Memory B cell (primary cell): ENCODE measurements at regions not wholly inside any gene's neighbourhood (a gene's known extent, or its start where the extent isn't known, plus 50 kb on each side); places are given as distances from the start of the nearest gene placed in this dataset.

ENCODE experiments used
- ATAC-seq: fragments of 150-1000 bp; cut with Tn5 transposase; 2 replicates; pipeline ENCODE4 v1.10.0; 2021; ENCODE audit warnings: low read depth, mild to moderate bottlenecking, moderate library complexity
- DNase-seq, 2 donors: peaks; one replicate each; pipeline ENCODE4 v3.0.0; 2022; ENCODE audit warnings: low spot score in 2 of 2
- H3K27ac Mint-ChIP-seq: one replicate; pipeline ENCODE4 v1.8.0; 2022; ENCODE audit warnings: mild to moderate bottlenecking, moderate library complexity, mixed read lengths
- H3K27me3 Mint-ChIP-seq: one replicate; pipeline ENCODE4 v1.8.0; 2022; ENCODE audit warnings: mixed read lengths
- H3K36me3 Mint-ChIP-seq: one replicate; pipeline ENCODE4 v1.8.0; 2022; ENCODE audit warnings: mild to moderate bottlenecking, mixed read lengths
- H3K4me1 Mint-ChIP-seq: one replicate; pipeline ENCODE4 v1.8.0; 2022; ENCODE audit warnings: mixed read lengths
- H3K4me3 Mint-ChIP-seq: one replicate; pipeline ENCODE4 v1.8.0; 2022; ENCODE audit warnings: mild to moderate bottlenecking, moderate library complexity, mixed read lengths
- H3K9me3 Mint-ChIP-seq: one replicate; pipeline ENCODE4 v1.8.0; 2022; ENCODE audit warnings: mixed read lengths

GRCh38 chr5:82345108-82345507 is 67.0 kb upstream of the RPS23 start:
- peaks cover 3% of the 10 kb centered on the region for H3K27me3 Mint-ChIP-seq
- H3K36me3 Mint-ChIP-seq: no peaks in the 10 kb centered on the region
- no peaks in the 10 kb centered on the region for H3K9me3 Mint-ChIP-seq
- no peaks in the 10 kb centered on the region for H3K4me1 Mint-ChIP-seq
- H3K27ac Mint-ChIP-seq: no peak overlapping the region
- no peak for ATAC-seq
- no peak for DNase-seq
- no peak overlapping the region for H3K4me3 Mint-ChIP-seq

GRCh38 chr5:82341325-82341724 is 63.2 kb upstream of the RPS23 start:
- ATAC-seq: no peak

GRCh38 chr5:82340799-82341198 is 62.6 kb upstream of the RPS23 start:
- no peaks in the 10 kb centered on the region for H3K9me3 Mint-ChIP-seq
- H3K27ac Mint-ChIP-seq: no peak overlapping the region
- H3K27me3 Mint-ChIP-seq: peaks cover 4% of the 10 kb centered on the region

More at GRCh38 chr5:82341325-82341724, 63.2 kb upstream of the RPS23 start:
- no peak for DNase-seq
- Mint-ChIP-seq H3K27ac (no peak overlapping the region), H3K4me1 (no peaks in the 10 kb centered on the region), H3K27me3 (peaks cover 4% of the 10 kb centered on the region), H3K4me3 (no peak overlapping the region), H3K9me3 (no peaks in the 10 kb centered on the region), H3K36me3 (no peaks in the 10 kb centered on the region)

GRCh38 chr5:82339792-82340191 is 61.6 kb upstream of the RPS23 start:
- H3K27me3 Mint-ChIP-seq: peaks cover 3% of the 10 kb centered on the region
- H3K4me3 Mint-ChIP-seq: no peak overlapping the region
- H3K27ac Mint-ChIP-seq: no peak overlapping the region
- DNase-seq (no peak), ATAC-seq (no peak)
- H3K9me3 Mint-ChIP-seq: no peaks in the 10 kb centered on the region
- H3K4me1 Mint-ChIP-seq: no peaks in the 10 kb centered on the region
- no peaks in the 10 kb centered on the region for H3K36me3 Mint-ChIP-seq

More at GRCh38 chr5:82340799-82341198, 62.6 kb upstream of the RPS23 start:
- DNase-seq (no peak), ATAC-seq (no peak)
- Mint-ChIP-seq H3K4me3 (no peak overlapping the region), H3K36me3 (no peaks in the 10 kb centered on the region), H3K4me1 (no peaks in the 10 kb centered on the region)

GRCh38 chr5:82338771-82339373 is 60.7 kb upstream of the RPS23 start:
- Mint-ChIP-seq H3K9me3 (no peaks in the 10 kb centered on the region), H3K4me1 (no peaks in the 10 kb centered on the region), H3K36me3 (no peaks in the 10 kb centered on the region), H3K27ac (no peak overlapping the region), H3K4me3 (no peak overlapping the region), H3K27me3 (peaks cover 4% of the 10 kb centered on the region)
- DNase-seq (no peak), ATAC-seq (no peak)

GRCh38 chr5:82336959-82337351 is 58.8 kb upstream of the RPS23 start:
- DNase-seq: no peak
- Mint-ChIP-seq H3K9me3 (no peaks in the 10 kb centered on the region), H3K27ac (no peak overlapping the region), H3K27me3 (peaks cover 3% of the 10 kb centered on the region), H3K36me3 (no peaks in the 10 kb centered on the region), H3K4me3 (no peak overlapping the region), H3K4me1 (no peaks in the 10 kb centered on the region)
- ATAC-seq: no peak

- H3K36me3 Mint-ChIP-seq: no peaks in the 10 kb centered on the region
- no peak overlapping the region for H3K27ac Mint-ChIP-seq
- no peaks in the 10 kb centered on the region for H3K9me3 Mint-ChIP-seq
- H3K4me3 Mint-ChIP-seq: no peak overlapping the region
- H3K27me3 Mint-ChIP-seq: peaks cover 3% of the 10 kb centered on the region
- DNase-seq (no peak), ATAC-seq (no peak)
- no peaks in the 10 kb centered on the region for H3K4me1 Mint-ChIP-seq
These were observed 58.2 kb upstream of the RPS23 start for GRCh38 chr5:82336226-82336958.

- H3K27me3 Mint-ChIP-seq: peaks cover 3% of the 10 kb centered on the region
- H3K36me3 Mint-ChIP-seq: no peaks in the 10 kb centered on the region
- ATAC-seq (no peak), DNase-seq (no peak)
- H3K27ac Mint-ChIP-seq: no peak overlapping the region
- no peak overlapping the region for H3K4me3 Mint-ChIP-seq
- no peaks in the 10 kb centered on the region for H3K4me1 Mint-ChIP-seq
- no peaks in the 10 kb centered on the region for H3K9me3 Mint-ChIP-seq
These were observed 57.7 kb upstream of the RPS23 start for GRCh38 chr5:82335806-82336205.

GRCh38 chr5:82334856-82335255 is 56.7 kb upstream of the RPS23 start:
- Mint-ChIP-seq H3K4me3 (no peak overlapping the region), H3K27ac (no peak overlapping the region)
- DNase-seq: no peak

GRCh38 chr5:82334085-82334692 is 56.0 kb upstream of the RPS23 start:
- H3K27me3 Mint-ChIP-seq: peaks cover 3% of the 10 kb centered on the region
- ATAC-seq (no peak), DNase-seq (no peak)
- H3K9me3 Mint-ChIP-seq: no peaks in the 10 kb centered on the region
- H3K4me1 Mint-ChIP-seq: no peaks in the 10 kb centered on the region
- H3K4me3 Mint-ChIP-seq: no peak overlapping the region
- no peak overlapping the region for H3K27ac Mint-ChIP-seq
- no peaks in the 10 kb centered on the region for H3K36me3 Mint-ChIP-seq

More at GRCh38 chr5:82334856-82335255, 56.7 kb upstream of the RPS23 start:
- Mint-ChIP-seq H3K27me3 (peaks cover 3% of the 10 kb centered on the region), H3K36me3 (no peaks in the 10 kb centered on the region), H3K4me1 (no peaks in the 10 kb centered on the region), H3K9me3 (no peaks in the 10 kb centered on the region)
- ATAC-seq: no peak

GRCh38 chr5:82332886-82333615 is 54.9 kb upstream of the RPS23 start:
- no peak for ATAC-seq
- Mint-ChIP-seq H3K36me3 (no peaks in the 10 kb centered on the region), H3K9me3 (no peaks in the 10 kb centered on the region), H3K4me1 (no peaks in the 10 kb centered on the region), H3K27ac (no peak overlapping the region), H3K27me3 (peaks cover 2% of the 10 kb centered on the region), H3K4me3 (no peak overlapping the region)
- no peak for DNase-seq

GRCh38 chr5:82332064-82332855 is 54.1 kb upstream of the RPS23 start:
- Mint-ChIP-seq H3K27ac (no peak overlapping the region), H3K4me1 (no peaks in the 10 kb centered on the region), H3K36me3 (no peaks in the 10 kb centered on the region), H3K4me3 (no peak overlapping the region), H3K9me3 (no peaks in the 10 kb centered on the region), H3K27me3 (peaks cover 2% of the 10 kb centered on the region)
- ATAC-seq (no peak), DNase-seq (no peak)

- no peak overlapping the region for H3K4me3 Mint-ChIP-seq
- ATAC-seq: no peak
- no peaks in the 10 kb centered on the region for H3K9me3 Mint-ChIP-seq
- no peak for DNase-seq
- H3K4me1 Mint-ChIP-seq: no peaks in the 10 kb centered on the region
- no peaks in the 10 kb centered on the region for H3K36me3 Mint-ChIP-seq
- H3K27me3 Mint-ChIP-seq: peaks cover 2% of the 10 kb centered on the region
- no peak overlapping the region for H3K27ac Mint-ChIP-seq
These were observed 53.4 kb upstream of the RPS23 start for GRCh38 chr5:82331557-82331956.
